ENCODE measurements at regions not wholly inside any gene's neighbourhood (a gene's known extent, or its start where the extent isn't known, plus 50 kb on each side); places are given as distances from the start of the nearest gene placed in this dataset.
"Not testable (repeated sequence)": the region's sequence is repeated elsewhere in the genome, so short reads cannot be mapped to it uniquely, and the experiment has no call there.

GRCh38 chr6:67888546-67888885 is 746.6 kb upstream of the ADGRB3 start:
- no peak for DNase-seq

GRCh38 chr6:67887747-67888545 is 747.1 kb upstream of the ADGRB3 start:
- no peak for DNase-seq

- DNase-seq, result no peak
These were observed 747.7 kb upstream of the ADGRB3 start for GRCh38 chr6:67887419-67887746.

- no peak for DNase-seq
These were observed 748.2 kb upstream of the ADGRB3 start for GRCh38 chr6:67886840-67887292.

GRCh38 chr6:67886036-67886707 is 748.9 kb upstream of the ADGRB3 start:
- DNase-seq, result no peak

GRCh38 chr6:67885081-67886033 is 749.7 kb upstream of the ADGRB3 start:
- DNase-seq, result no peak

GRCh38 chr6:67884442-67884841 is 750.6 kb upstream of the ADGRB3 start:
- no peak for DNase-seq

- DNase-seq, result no peak
These were observed 751.3 kb upstream of the ADGRB3 start for GRCh38 chr6:67883500-67884366.

GRCh38 chr6:67882436-67883311 is 752.4 kb upstream of the ADGRB3 start:
- no peak for DNase-seq

- no peak for DNase-seq
These were observed 753.4 kb upstream of the ADGRB3 start for GRCh38 chr6:67881706-67882065.

- no peak for DNase-seq
These were observed 754.0 kb upstream of the ADGRB3 start for GRCh38 chr6:67880939-67881705.

GRCh38 chr6:67880343-67880742 is 754.7 kb upstream of the ADGRB3 start:
- DNase-seq, result not testable (repeated sequence)

- not testable (repeated sequence) for DNase-seq
These were observed 755.2 kb upstream of the ADGRB3 start for GRCh38 chr6:67879928-67880327.

GRCh38 chr6:67879105-67879904 is 755.8 kb upstream of the ADGRB3 start:
- not testable (repeated sequence) for DNase-seq

- DNase-seq, result not testable (repeated sequence)
These were observed 756.9 kb upstream of the ADGRB3 start for GRCh38 chr6:67878216-67878615.

- no peak for DNase-seq
These were observed 757.8 kb upstream of the ADGRB3 start for GRCh38 chr6:67877288-67877687.

GRCh38 chr6:67875877-67876383 is 759.2 kb upstream of the ADGRB3 start:
- no peak for DNase-seq

GRCh38 chr6:67870321-67870720 is 764.8 kb upstream of the ADGRB3 start:
- DNase-seq, result no peak

GRCh38 chr6:67863346-67863745 is 771.7 kb upstream of the ADGRB3 start:
- DNase-seq, result no peak

Measured in C1 segment of cervical spinal cord (tissue), 14 donors.